ENCODE measurements at regions not wholly inside any gene's neighbourhood (a gene's known extent, or its start where the extent isn't known, plus 50 kb on each side); places are given as distances from the start of the nearest gene placed in this dataset.

- DNase-seq (ENCODE audit: low spot score in 2 of 2) (no peak), ATAC-seq (no peak)
- no peak overlapping the region for H3K27ac Mint-ChIP-seq
- no peaks in the 10 kb centered on the region for H3K9me3 Mint-ChIP-seq
- H3K36me3 Mint-ChIP-seq, result no peaks in the 10 kb centered on the region
Measured at GRCh38 chr1:201589186-201589585, 50.3 kb downstream of the NAV1 start.

GRCh38 chr1:201590474-201590873, 51.5 kb downstream of the NAV1 start:
- H3K9me3 Mint-ChIP-seq, result no peaks in the 10 kb centered on the region
- no peaks in the 10 kb centered on the region for H3K36me3 Mint-ChIP-seq
- no peak for DNase-seq (ENCODE audit: low spot score in 2 of 2)
- no peak for ATAC-seq
- no peak overlapping the region for H3K27ac Mint-ChIP-seq

- DNase-seq (ENCODE audit: low spot score in 2 of 2), result no peak
- Mint-ChIP-seq H3K27ac (no peak overlapping the region), H3K36me3 (no peaks in the 10 kb centered on the region), H3K9me3 (no peaks in the 10 kb centered on the region)
- no peak for ATAC-seq
Measured at GRCh38 chr1:201591348-201591747, 52.4 kb downstream of the NAV1 start.

- H3K9me3 Mint-ChIP-seq, result no peaks in the 10 kb centered on the region
- H3K27ac Mint-ChIP-seq, result no peak overlapping the region
- no peak for ATAC-seq
- DNase-seq (ENCODE audit: low spot score in 2 of 2), result no peak
- H3K36me3 Mint-ChIP-seq, result no peaks in the 10 kb centered on the region
Measured at GRCh38 chr1:201591981-201592380, 53.1 kb downstream of the NAV1 start.

- DNase-seq (ENCODE audit: low spot score in 2 of 2) (no peak), ATAC-seq (no peak)
- Mint-ChIP-seq H3K9me3 (no peaks in the 10 kb centered on the region), H3K27ac (no peak overlapping the region), H3K36me3 (no peaks in the 10 kb centered on the region)
Measured at GRCh38 chr1:201593200-201593921, 54.4 kb downstream of the NAV1 start.

- DNase-seq (ENCODE audit: low spot score in 2 of 2), result no peak
- no peak for ATAC-seq
- Mint-ChIP-seq H3K36me3 (no peaks in the 10 kb centered on the region), H3K27ac (no peak overlapping the region), H3K9me3 (no peaks in the 10 kb centered on the region)
Measured at GRCh38 chr1:201594575-201595245, 55.8 kb downstream of the NAV1 start.

GRCh38 chr1:201595381-201595780, 56.5 kb downstream of the NAV1 start:
- no peak for ATAC-seq
- H3K27ac Mint-ChIP-seq, result no peak overlapping the region
- no peaks in the 10 kb centered on the region for H3K9me3 Mint-ChIP-seq
- DNase-seq (ENCODE audit: low spot score in 2 of 2), result no peak
- no peaks in the 10 kb centered on the region for H3K36me3 Mint-ChIP-seq

GRCh38 chr1:201596101-201596868, 57.4 kb downstream of the NAV1 start:
- no peak for ATAC-seq
- no peak for DNase-seq (ENCODE audit: low spot score in 2 of 2)
- no peaks in the 10 kb centered on the region for H3K9me3 Mint-ChIP-seq
- no peak overlapping the region for H3K27ac Mint-ChIP-seq
- no peaks in the 10 kb centered on the region for H3K36me3 Mint-ChIP-seq

GRCh38 chr1:201597551-201598230, 58.8 kb downstream of the NAV1 start:
- Mint-ChIP-seq H3K9me3 (no peaks in the 10 kb centered on the region), H3K36me3 (no peaks in the 10 kb centered on the region), H3K27ac (no peak overlapping the region)
- DNase-seq (ENCODE audit: low spot score in 2 of 2) (no peak), ATAC-seq (no peak)

- ATAC-seq (no peak), DNase-seq (ENCODE audit: low spot score in 2 of 2) (no peak)
- no peaks in the 10 kb centered on the region for H3K36me3 Mint-ChIP-seq
- no peaks in the 10 kb centered on the region for H3K9me3 Mint-ChIP-seq
- no peak overlapping the region for H3K27ac Mint-ChIP-seq
Measured at GRCh38 chr1:201598396-201598795, 59.5 kb downstream of the NAV1 start.

- ATAC-seq, result no peak
- no peaks in the 10 kb centered on the region for H3K36me3 Mint-ChIP-seq
- no peaks in the 10 kb centered on the region for H3K9me3 Mint-ChIP-seq
- H3K27ac Mint-ChIP-seq, result no peak overlapping the region
- DNase-seq (ENCODE audit: low spot score in 2 of 2), result no peak
Measured at GRCh38 chr1:201598973-201599372, 60.0 kb downstream of the NAV1 start.

GRCh38 chr1:201599548-201599947, 60.6 kb downstream of the NAV1 start:
- Mint-ChIP-seq H3K9me3 (no peaks in the 10 kb centered on the region), H3K36me3 (no peaks in the 10 kb centered on the region), H3K27ac (no peak overlapping the region)
- DNase-seq (ENCODE audit: low spot score in 2 of 2) (no peak), ATAC-seq (no peak)

- Mint-ChIP-seq H3K27ac (no peak overlapping the region), H3K36me3 (no peaks in the 10 kb centered on the region), H3K9me3 (no peaks in the 10 kb centered on the region)
- no peak for DNase-seq (ENCODE audit: low spot score in 2 of 2)
- ATAC-seq, result no peak
Measured at GRCh38 chr1:201602413-201603265, 63.7 kb downstream of the NAV1 start.

GRCh38 chr1:201603613-201604232, 64.8 kb downstream of the NAV1 start:
- no peaks in the 10 kb centered on the region for H3K9me3 Mint-ChIP-seq
- no peaks in the 10 kb centered on the region for H3K36me3 Mint-ChIP-seq
- ATAC-seq (no peak), DNase-seq (ENCODE audit: low spot score in 2 of 2) (no peak)
- H3K27ac Mint-ChIP-seq, result no peak overlapping the region

GRCh38 chr1:201605385-201606010, 66.6 kb downstream of the NAV1 start:
- H3K36me3 Mint-ChIP-seq, result no peaks in the 10 kb centered on the region
- ATAC-seq (no peak), DNase-seq (ENCODE audit: low spot score in 2 of 2) (no peak)
- H3K9me3 Mint-ChIP-seq, result no peaks in the 10 kb centered on the region
- H3K27ac Mint-ChIP-seq, result no peak overlapping the region

All from activated naive CD4-positive, alpha-beta T cell treated with anti-CD3 and anti-CD28 coated beads, Interleukin-2, amount 50 U/mL, for 72 hours (primary cell).